GM12892 (cell line): ENCODE measurements at regions not wholly inside any gene's neighbourhood (a gene's known extent, or its start where the extent isn't known, plus 50 kb on each side); places are given as distances from the start of the nearest gene placed in this dataset.
"Not testable (repeated sequence)": the region's sequence is repeated elsewhere in the genome, so short reads cannot be mapped to it uniquely, and the experiment has no call there.

ENCODE experiments used
- POLR2AphosphoS5 ChIP-seq: IDR thresholded peaks from 2 replicates; pipeline ENCODE4 v1.6.1; 2011; ENCODE audit warnings: low read depth, low read length, control low read depth
- TAF1 ChIP-seq: IDR thresholded peaks from 2 replicates; pipeline ENCODE4 v1.6.1; 2011; ENCODE audit warnings: low read depth, mild to moderate bottlenecking, control low read depth, low read length, borderline replicate concordance

DNA sequence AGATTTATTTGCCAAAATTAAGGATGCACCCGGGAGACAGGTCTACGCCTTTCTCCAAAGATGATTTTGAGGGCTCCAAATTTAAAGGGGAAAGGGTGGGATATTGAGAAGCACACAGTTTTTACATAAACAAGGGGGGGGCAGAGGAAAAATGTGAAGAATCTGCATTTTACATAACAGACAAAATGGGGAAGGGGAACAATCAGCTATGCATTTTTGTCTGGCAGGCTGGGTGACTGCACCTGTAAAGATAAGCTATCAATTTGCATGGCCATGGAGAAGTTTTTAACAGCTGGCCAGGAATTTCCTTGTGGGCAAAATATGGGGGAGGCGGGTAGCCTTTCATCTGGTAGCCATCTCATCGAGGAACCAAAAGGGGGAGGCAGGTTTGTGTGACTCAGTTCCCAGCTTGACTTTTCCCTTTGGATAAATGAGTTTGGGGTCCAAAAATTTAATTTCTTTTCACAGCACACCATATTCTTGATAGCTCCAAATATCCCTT is 331.3 kb downstream of the PCDH11X start:
- TF ChIP-seq TAF1, POLR2AphosphoS5: not testable (repeated sequence)
